Thoracic aorta (tissue), 2 donors: ENCODE measurements at regions not wholly inside any gene's neighbourhood (a gene's known extent, or its start where the extent isn't known, plus 50 kb on each side); places are given as distances from the start of the nearest gene placed in this dataset.
A peak's percentile ranks its signal among the peaks of the same experiment; 100 is the strongest.
"Not testable (repeated sequence)": the region's sequence is repeated elsewhere in the genome, so short reads cannot be mapped to it uniquely, and the experiment has no call there.

ENCODE experiments used
- ATAC-seq: fragments of 150-250 bp; one replicate; pipeline ENCODE4 v1.8.0; 2017; ENCODE audit warnings: low read depth; ENCODE audit not compliant: insufficient number of reproducible peaks, low FRiP score
- DNase-seq: peaks from one replicate; pipeline ENCODE4 v3.0.0-alpha.2; 2020; ENCODE audit warnings: low spot score
- H3K27ac ChIP-seq, 2 donors: fragments of 200-600 bp; sonication (generic); 1 replicate in 1 of 2; 2 replicates in 1 of 2; pipeline ENCODE4 v1.5.1; 2016; ENCODE audit warnings: mild to moderate bottlenecking in 2 of 2, moderate library complexity in 2 of 2
- H3K27me3 ChIP-seq: fragments of 200-600 bp; sonication (generic); replicated peaks from 2 replicates; pipeline ENCODE4 v1.6.0; 2016; ENCODE audit warnings: mild to moderate bottlenecking; ENCODE audit not compliant: insufficient read depth
- H3K36me3 ChIP-seq: fragments of 200-600 bp; sonication (generic); one replicate; pipeline ENCODE4 v1.5.1; 2016
- H3K4me1 ChIP-seq, 2 donors: fragments of 200-600 bp; sonication (generic); 1 replicate in 1 of 2; 2 replicates in 1 of 2; pipeline versions ENCODE4 v1.5.1 to v1.6.0; 2016; ENCODE audit warnings: low read depth in 2 of 2, mild to moderate bottlenecking in 1 of 2; ENCODE audit not compliant: control insufficient read depth in 1 of 2
- H3K4me3 ChIP-seq: fragments of 200-600 bp; sonication (generic); 2 replicates; pipeline ENCODE4 v1.5.1; 2016; ENCODE audit warnings: mild to moderate bottlenecking
- H3K9me3 ChIP-seq: fragments of 200-600 bp; sonication (generic); 2 replicates; pipeline ENCODE4 v1.5.1; 2016
- CTCF ChIP-seq: fragments of 200-600 bp; sonication (generic); IDR thresholded peaks from one replicate; pipeline ENCODE4 v1.5.1; 2019; ENCODE audit warnings: antibody characterized with exemption

GRCh38 chr1:120544434-120544833 is 129.6 kb downstream of the NBPF8 start:
- not testable (repeated sequence) for H3K27me3 ChIP-seq, H3K4me1 ChIP-seq, H3K36me3 ChIP-seq, H3K9me3 ChIP-seq, H3K4me3 ChIP-seq, H3K27ac ChIP-seq
- TF ChIP-seq CTCF = peak; percentile 52
- peak; percentile 21 for DNase-seq
- peak; percentile 84 for ATAC-seq

GRCh38 chr1:120550335-120550734 is 135.5 kb downstream of the NBPF8 start:
- not testable (repeated sequence) for H3K27ac ChIP-seq, DNase-seq, H3K27me3 ChIP-seq, H3K4me1 ChIP-seq, H3K4me3 ChIP-seq, H3K36me3 ChIP-seq, H3K9me3 ChIP-seq, ATAC-seq

- H3K9me3 ChIP-seq, H3K27me3 ChIP-seq, H3K4me3 ChIP-seq, H3K4me1 ChIP-seq, H3K36me3 ChIP-seq, H3K27ac ChIP-seq, ATAC-seq, DNase-seq: not testable (repeated sequence)
Measured at GRCh38 chr1:120552190-120552589, 137.4 kb downstream of the NBPF8 start.

- Histone ChIP-seq H3K27ac (peak overlapping the region; percentile 50 to 71), H3K4me3 (peak overlapping the region; percentile 81)
- not testable (repeated sequence) for H3K36me3 ChIP-seq, H3K9me3 ChIP-seq, DNase-seq, H3K27me3 ChIP-seq, H3K4me1 ChIP-seq
- peak; percentile 23 for ATAC-seq
Measured at GRCh38 chr1:120557605-120558302, 142.9 kb downstream of the NBPF8 start.

- H3K4me1 ChIP-seq, H3K36me3 ChIP-seq, H3K9me3 ChIP-seq, H3K27me3 ChIP-seq: not testable (repeated sequence)
- Histone ChIP-seq H3K4me3 (peak overlapping the region; percentile 81), H3K27ac (peak overlapping the region in 1 of 2 donors; percentile 71)
- ATAC-seq = peak; percentile 53
- DNase-seq = peak; percentile 3
Measured at GRCh38 chr1:120558303-120559060, 143.6 kb downstream of the NBPF8 start.

- H3K4me1 ChIP-seq, H3K4me3 ChIP-seq, H3K27me3 ChIP-seq, H3K9me3 ChIP-seq, ATAC-seq, H3K36me3 ChIP-seq, DNase-seq, H3K27ac ChIP-seq: not testable (repeated sequence)
Measured at GRCh38 chr1:120561767-120562166, 146.9 kb downstream of the NBPF8 start.

GRCh38 chr1:120565396-120565795 is 150.6 kb downstream of the NBPF8 start:
- H3K36me3 ChIP-seq, H3K4me1 ChIP-seq, H3K27me3 ChIP-seq, DNase-seq, H3K9me3 ChIP-seq, H3K27ac ChIP-seq, H3K4me3 ChIP-seq, ATAC-seq: not testable (repeated sequence)

GRCh38 chr1:120567620-120568019 is 152.8 kb downstream of the NBPF8 start:
- H3K36me3 ChIP-seq, H3K27me3 ChIP-seq, H3K4me1 ChIP-seq, H3K4me3 ChIP-seq, H3K27ac ChIP-seq, H3K9me3 ChIP-seq, DNase-seq: not testable (repeated sequence)
- peak; percentile 53 for ATAC-seq

GRCh38 chr1:120575201-120575600 is 148.5 kb upstream of the NBPF26 start:
- H3K4me3 ChIP-seq, DNase-seq, H3K9me3 ChIP-seq, H3K27me3 ChIP-seq, H3K36me3 ChIP-seq, ATAC-seq, H3K27ac ChIP-seq, H3K4me1 ChIP-seq: not testable (repeated sequence)

GRCh38 chr1:120582135-120582534 is 141.6 kb upstream of the NBPF26 start:
- not testable (repeated sequence) for DNase-seq, H3K9me3 ChIP-seq, H3K27ac ChIP-seq, H3K4me3 ChIP-seq, H3K36me3 ChIP-seq, ATAC-seq, H3K27me3 ChIP-seq, H3K4me1 ChIP-seq

GRCh38 chr1:120586053-120586452 is 137.7 kb upstream of the NBPF26 start:
- DNase-seq, H3K27ac ChIP-seq, H3K4me3 ChIP-seq, H3K36me3 ChIP-seq, H3K4me1 ChIP-seq, H3K27me3 ChIP-seq, H3K9me3 ChIP-seq, ATAC-seq: not testable (repeated sequence)

GRCh38 chr1:120588811-120589210 is 134.9 kb upstream of the NBPF26 start:
- H3K27ac ChIP-seq, H3K9me3 ChIP-seq, H3K36me3 ChIP-seq, H3K4me3 ChIP-seq, H3K27me3 ChIP-seq, H3K4me1 ChIP-seq, DNase-seq, ATAC-seq: not testable (repeated sequence)
